ENCODE measurements at regions not wholly inside any gene's neighbourhood (a gene's known extent, or its start where the extent isn't known, plus 50 kb on each side); places are given as distances from the start of the nearest gene placed in this dataset.

DNA sequence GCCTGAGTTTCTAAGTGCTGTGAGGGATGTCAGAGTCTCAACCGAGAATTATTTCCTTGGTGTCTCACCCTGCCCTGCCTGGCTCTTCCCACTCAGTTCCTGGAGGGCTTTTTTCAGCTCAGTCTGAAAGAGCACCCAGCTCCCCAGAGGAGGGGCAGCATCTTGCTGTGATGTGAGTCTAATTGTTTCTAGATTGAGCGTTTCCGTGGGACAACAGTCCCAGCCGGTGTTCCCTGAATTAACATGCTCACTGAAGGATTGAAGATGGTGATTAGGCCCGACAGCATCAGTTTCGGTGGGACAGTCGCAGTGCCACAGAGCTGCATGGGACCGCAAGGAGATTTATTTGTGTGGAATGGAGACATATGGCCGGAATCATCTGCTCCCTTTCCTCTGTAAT, 587.6 kb downstream of the DHX35 start:
- TF ChIP-seq CTCF (IDR thresholded peaks at IDR 0.05) (no peak), POLR2A (IDR thresholded peaks at IDR 0.05) (no peak), POLR2AphosphoS5 (IDR thresholded peaks at IDR 0.05) (no peak), EP300 (IDR thresholded peaks at IDR 0.05) (no peak)
